Renal cortex interstitium (tissue), 11 donors: ENCODE measurements at regions not wholly inside any gene's neighbourhood (a gene's known extent, or its start where the extent isn't known, plus 50 kb on each side); places are given as distances from the start of the nearest gene placed in this dataset.
"Not testable (repeated sequence)": the region's sequence is repeated elsewhere in the genome, so short reads cannot be mapped to it uniquely, and the experiment has no call there.

Source experiments
- DNase-seq, 11 donors: peaks; one replicate each; pipeline ENCODE4 v3.0.0-alpha.2; 2013; ENCODE audit warnings: low read depth in 9 of 11, low spot score in 4 of 11; ENCODE audit errors: extremely low read depth in 1 of 11

- peak in 2 of 11 donors; percentile 40 to 59 for DNase-seq
Observed at GRCh38 chr12:124678421-124678893, 111.0 kb upstream of the NCOR2 start.

- DNase-seq: no peak
Observed at GRCh38 chr12:124677552-124678356, 110.3 kb upstream of the NCOR2 start.

GRCh38 chr12:124676714-124677462, 109.5 kb upstream of the NCOR2 start:
- no peak for DNase-seq

- DNase-seq: peak in 2 of 11 donors; percentile 47 to 57
Observed at GRCh38 chr12:124675881-124676713, 108.7 kb upstream of the NCOR2 start.

GRCh38 chr12:124674937-124675336, 107.5 kb upstream of the NCOR2 start:
- DNase-seq: no peak

- DNase-seq: no peak
Observed at GRCh38 chr12:124673801-124674617, 106.6 kb upstream of the NCOR2 start.

GRCh38 chr12:124669271-124669721, 101.9 kb upstream of the NCOR2 start:
- not testable (repeated sequence) for DNase-seq

- no peak for DNase-seq
Observed at GRCh38 chr12:124668602-124669001, 101.2 kb upstream of the NCOR2 start.

- DNase-seq: no peak
Observed at GRCh38 chr12:124667506-124668326, 100.3 kb upstream of the NCOR2 start.

GRCh38 chr12:124666722-124667259, 99.4 kb upstream of the NCOR2 start:
- no peak for DNase-seq

- no peak for DNase-seq
Observed at GRCh38 chr12:124665511-124665910, 98.1 kb upstream of the NCOR2 start.

GRCh38 chr12:124664395-124665111, 97.1 kb upstream of the NCOR2 start:
- DNase-seq: no peak

GRCh38 chr12:124663771-124664366, 96.5 kb upstream of the NCOR2 start:
- no peak for DNase-seq

GRCh38 chr12:124663206-124663605, 95.8 kb upstream of the NCOR2 start:
- no peak for DNase-seq

- DNase-seq: peak in 3 of 11 donors; percentile 48 to 65 (median 56)
Observed at GRCh38 chr12:124661341-124661740, 93.9 kb upstream of the NCOR2 start.

GRCh38 chr12:124660851-124661250, 93.4 kb upstream of the NCOR2 start:
- peak in 5 of 11 donors; percentile 41 to 63 (median 48) for DNase-seq
